ENCODE measurements at regions not wholly inside any gene's neighbourhood (a gene's known extent, or its start where the extent isn't known, plus 50 kb on each side); places are given as distances from the start of the nearest gene placed in this dataset.

DNA sequence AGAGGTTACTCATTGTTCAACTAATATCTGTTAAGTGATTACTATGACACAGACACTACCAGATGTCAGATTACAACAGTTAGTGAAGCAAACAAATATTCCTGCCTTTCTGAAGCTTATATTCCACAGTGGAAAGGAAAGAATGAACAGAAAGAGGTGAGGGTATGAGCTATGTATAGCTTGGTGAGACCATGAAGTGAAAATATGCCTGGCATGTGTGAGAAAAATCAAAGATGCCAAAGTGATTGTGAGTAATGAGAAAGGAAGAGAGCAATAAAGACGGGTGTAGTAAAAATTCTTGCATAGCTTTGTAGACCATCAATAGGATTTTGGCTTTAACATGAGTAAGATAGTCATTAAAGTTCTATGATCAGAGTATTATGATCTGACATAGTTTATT, 734.5 kb upstream of the NUDT12 start:
- TF ChIP-seq, protein P1, sequence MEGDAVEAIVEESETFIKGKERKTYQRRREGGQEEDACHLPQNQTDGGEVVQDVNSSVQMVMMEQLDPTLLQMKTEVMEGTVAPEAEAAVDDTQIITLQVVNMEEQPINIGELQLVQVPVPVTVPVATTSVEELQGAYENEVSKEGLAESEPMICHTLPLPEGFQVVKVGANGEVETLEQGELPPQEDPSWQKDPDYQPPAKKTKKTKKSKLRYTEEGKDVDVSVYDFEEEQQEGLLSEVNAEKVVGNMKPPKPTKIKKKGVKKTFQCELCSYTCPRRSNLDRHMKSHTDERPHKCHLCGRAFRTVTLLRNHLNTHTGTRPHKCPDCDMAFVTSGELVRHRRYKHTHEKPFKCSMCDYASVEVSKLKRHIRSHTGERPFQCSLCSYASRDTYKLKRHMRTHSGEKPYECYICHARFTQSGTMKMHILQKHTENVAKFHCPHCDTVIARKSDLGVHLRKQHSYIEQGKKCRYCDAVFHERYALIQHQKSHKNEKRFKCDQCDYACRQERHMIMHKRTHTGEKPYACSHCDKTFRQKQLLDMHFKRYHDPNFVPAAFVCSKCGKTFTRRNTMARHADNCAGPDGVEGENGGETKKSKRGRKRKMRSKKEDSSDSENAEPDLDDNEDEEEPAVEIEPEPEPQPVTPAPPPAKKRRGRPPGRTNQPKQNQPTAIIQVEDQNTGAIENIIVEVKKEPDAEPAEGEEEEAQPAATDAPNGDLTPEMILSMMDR (IDR thresholded peaks at IDR 0.05 in 4 of 5, conservative IDR thresholded peaks at IDR 0.05 in 1 of 5), result no peak
- TF ChIP-seq POLR2A (IDR thresholded peaks at IDR 0.05), result no peak
